GM19438 (cell line): ENCODE measurements at regions not wholly inside any gene's neighbourhood (a gene's known extent, or its start where the extent isn't known, plus 50 kb on each side); places are given as distances from the start of the nearest gene placed in this dataset.
"Not testable (repeated sequence)": the region's sequence is repeated elsewhere in the genome, so short reads cannot be mapped to it uniquely, and the experiment has no call there.

Experiments
- ATAC-seq: cut with Tn5 transposase; IDR thresholded peaks from one replicate; pipeline ENCODE4 v1.9.1; 2021; ENCODE audit warnings: low read depth; ENCODE audit not compliant: unreplicated experiment

DNA sequence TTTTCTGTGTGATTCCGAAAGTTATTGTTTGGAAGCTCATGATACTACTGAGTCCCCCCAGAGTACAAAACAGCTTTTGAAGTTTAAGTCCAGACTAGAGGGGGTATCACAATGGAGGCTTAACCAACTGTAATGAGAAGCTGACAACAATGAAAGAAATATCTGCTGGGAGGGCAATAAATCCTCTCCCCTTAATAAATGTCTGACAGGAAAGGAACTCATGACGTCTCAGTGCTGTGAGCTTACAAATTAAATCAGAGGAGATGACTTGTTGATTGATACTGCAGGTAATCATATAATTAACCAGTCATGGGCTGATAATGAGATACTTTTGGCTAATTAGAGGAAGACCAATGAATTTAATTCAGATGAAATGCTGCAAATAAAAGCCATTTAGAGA lies 102.6 kb upstream of the WDR11 start:
- no peak for ATAC-seq

DNA sequence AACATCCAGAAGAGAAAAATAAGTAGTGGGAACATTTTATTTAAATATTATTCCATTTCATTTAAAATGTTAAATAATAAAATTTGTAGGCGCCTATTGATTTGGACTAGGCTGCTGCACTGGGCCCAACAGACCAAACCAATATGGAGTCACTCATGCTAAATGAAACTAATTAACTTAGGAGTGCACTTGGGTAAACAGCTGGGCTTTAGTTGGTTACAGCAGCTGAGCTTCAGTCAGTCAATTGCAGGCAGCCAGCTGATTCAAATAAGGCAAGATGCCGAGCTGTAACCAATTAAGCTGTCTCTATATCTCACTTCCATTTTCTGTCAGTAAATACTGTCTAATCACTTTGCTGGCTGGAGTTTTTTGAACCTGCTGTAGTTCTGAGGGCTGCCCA lies 102.1 kb upstream of the WDR11 start:
- ATAC-seq, result no peak

DNA sequence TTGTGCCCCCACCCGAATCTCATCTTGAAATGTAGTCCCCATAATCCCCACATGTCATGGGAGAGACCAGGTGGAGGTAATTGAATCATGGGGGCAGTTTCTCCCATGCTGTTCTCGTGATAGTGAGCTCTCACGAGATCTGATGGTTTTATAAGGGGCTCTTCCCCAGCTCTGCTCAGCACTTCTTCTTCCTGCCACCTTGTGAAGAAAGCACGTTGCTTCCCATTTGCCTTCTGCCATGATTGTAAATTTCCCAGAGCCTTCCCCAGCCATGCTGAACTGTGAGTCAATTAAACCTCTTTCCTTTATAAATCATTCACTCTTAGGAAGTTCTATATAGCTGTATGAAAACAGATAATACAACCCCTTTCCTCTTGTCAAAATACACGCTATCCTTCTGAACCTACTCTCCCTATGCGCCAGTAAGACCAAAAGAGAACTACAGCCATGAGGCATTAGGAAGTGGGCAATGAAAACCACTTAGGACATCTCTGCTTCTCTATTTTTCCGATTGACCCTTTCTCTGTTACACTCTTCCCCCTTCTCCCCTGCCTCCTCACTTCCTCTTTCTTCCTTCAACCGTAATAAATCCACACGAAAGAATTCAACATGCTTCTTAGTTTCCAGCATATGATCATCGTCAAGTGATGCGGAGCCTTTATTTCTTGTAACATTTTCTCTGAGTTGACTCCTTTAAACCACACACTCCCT lies 101.2 kb upstream of the WDR11 start:
- no peak for ATAC-seq

DNA sequence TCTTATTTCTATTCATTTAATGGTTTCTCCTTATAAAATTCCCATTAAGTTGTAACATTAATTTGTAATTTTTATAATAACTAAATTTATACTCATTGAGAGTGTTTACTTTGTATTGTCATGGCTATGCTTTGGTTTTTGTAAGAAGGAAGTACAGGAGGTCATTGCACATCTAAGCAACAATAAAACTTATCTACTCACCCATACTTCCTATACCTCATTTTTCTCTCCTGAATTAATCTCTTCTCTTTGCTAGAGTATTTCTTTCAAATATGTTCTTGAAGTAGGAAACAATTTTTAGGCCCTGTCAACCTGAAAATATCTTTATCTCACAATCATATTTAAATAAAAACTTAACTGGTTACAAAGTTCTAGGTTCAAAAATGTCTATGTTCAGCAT lies 95.4 kb upstream of the WDR11 start:
- no peak for ATAC-seq

DNA sequence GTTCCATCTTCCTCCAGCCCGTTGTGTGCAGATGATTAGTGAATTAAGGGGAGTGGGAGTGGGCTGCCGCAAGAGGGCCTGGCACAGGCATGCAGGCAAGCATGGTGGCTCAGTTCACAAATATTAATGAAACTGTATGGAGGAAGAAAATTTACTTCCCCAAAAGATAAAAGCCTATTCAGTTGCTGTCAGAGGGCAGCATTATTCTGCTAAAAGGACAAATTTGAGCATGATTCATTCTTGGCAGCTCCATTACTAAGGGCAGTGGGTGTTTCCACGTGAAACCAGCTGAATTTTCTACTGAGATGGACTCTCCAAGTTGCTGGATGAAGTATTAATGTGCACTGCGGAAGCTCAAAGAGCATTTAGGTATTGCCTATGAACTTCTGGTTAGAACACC lies 90.9 kb upstream of the WDR11 start:
- ATAC-seq, result no peak

DNA sequence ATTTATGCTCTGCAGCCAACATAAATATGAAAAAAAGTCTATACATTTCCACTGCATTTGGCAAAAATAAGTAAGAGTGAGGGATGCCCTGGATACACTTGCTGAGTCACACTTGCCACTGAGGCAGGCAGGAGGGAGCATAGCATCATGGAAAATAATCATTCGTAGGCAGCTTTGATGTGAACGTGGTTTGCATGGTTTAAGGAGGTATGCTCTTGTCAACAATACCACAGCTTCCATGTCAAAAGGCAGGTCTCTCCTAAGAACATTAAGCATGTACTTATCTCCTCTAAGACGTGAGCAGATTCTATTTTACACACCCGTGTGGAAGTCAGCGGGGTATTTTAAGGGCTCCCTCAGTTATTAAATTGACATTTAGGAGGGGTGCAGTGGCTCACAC lies 89.2 kb upstream of the WDR11 start:
- ATAC-seq, result no peak

DNA sequence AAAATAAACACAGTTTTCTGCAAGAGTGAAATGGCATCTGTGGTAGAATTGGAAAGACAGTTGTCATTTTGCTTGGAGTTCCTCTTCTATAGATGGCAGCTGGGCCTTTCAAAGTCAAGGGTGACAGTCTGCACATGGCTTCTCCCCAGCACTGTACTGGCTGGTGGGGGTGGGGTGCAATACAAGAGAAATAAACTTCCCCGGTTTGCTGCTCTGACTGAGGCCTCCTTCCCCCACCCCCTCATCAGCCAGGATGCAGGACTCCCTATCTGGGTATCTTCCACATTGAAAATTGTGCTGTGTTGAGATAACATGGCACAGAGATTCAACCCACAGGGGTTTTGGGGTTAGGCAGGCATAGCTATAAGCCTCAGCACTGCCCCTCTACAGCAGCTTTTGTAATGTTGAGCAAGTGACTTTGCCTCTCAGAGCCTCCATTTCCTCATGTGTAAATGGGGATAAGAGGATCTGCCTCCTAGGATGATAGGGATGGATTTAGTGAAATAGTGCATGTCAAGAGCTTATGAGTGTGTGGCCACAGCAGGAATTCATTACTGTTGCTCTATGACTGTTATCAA lies 85.8 kb upstream of the WDR11 start:
- ATAC-seq, result no peak

DNA sequence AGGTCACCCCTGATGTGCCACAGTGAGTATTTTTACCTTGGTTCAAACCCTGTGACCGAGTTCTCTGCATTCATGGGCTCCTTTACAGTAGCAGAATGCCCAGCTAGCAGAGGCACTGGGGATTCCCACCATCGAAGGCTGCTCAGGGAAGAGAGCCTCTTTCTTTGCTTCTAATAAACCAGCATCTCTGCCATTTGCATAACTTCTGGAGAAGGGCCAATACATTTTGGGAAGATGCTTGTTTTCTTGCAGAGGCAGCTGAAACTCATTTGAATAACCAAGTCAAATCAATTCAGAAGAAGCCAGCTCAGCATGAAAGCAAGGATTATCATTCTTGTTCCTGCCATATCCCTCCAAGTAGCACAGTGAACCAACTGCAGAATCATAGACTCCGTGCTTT lies 82.9 kb upstream of the WDR11 start:
- no peak for ATAC-seq

DNA sequence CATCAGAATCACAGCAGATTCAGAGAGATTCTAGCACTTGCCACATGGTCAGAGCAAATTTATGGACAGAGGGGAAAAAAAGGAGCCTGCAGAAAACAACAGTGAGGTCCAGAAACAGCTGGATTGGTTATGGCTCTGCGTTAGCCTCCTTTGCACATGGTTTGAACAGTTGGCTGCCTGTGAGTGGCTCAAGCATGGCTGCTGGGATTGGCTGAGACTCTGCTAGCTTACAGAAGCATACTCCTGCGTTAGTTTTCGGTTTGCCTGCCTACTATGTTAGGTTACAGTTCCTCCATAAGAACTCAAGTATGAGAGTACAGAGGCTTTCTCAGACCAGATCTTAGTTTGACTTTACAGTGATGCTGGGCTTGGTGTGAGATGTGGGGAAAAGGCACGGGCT lies 80.7 kb upstream of the WDR11 start:
- ATAC-seq, result no peak

DNA sequence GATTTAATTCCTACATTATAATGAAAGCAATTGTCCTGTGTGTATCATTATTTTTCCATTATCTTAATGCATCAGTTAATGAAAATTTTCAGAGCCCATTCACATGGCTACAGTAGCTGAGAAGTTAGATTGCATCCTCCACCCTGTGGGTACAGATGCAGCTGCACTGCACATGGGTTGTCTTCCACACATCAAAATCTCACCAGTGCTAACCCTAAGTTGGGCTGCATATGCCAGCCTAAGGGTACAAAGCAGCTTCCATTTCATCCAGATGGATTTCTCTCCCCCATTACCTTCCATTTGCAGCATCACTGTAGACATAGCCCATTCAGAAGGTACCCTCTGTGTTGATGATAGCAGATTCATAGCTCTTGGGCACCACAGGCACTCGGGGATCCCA lies 74.7 kb upstream of the WDR11 start:
- no peak for ATAC-seq

DNA sequence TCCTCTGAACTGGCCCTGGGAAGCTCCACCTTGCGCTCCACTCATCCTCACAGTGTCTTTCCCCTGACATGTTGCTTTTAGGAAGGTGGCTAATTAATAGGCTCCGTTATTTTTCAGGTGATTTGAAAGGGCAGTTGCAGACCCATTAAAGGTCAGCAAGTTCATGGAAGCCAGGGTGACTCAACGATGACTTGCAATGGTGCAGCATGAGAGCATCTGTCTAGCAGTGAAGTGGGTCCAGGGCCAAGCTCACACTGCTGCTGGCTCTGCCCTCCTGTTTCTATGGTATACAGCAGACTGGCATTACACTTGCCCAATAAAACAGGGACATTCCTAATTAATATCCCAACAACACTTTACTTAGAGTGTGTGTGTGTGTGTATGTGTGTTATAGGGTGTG lies 68.8 kb upstream of the WDR11 start:
- no peak for ATAC-seq

DNA sequence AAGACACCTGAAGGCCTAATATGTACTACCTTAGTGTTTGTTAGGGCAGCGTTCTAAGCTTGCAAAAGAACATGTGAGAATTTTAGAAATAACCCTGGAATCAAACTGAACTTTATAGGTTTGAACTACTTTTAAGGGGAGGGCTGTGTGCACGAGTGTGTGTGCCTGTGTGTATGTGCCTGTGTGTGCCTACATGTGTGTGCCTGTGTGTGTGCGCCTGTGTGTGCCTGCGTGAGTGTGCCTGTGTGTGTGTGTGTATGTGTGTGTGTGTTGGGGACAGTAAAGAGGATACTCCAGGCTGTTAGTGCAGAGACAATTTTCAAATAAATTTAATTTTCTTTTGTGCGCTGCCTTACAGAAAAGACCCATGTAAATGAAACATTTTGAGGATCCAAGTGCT lies 68.1 kb upstream of the WDR11 start:
- no peak for ATAC-seq

DNA sequence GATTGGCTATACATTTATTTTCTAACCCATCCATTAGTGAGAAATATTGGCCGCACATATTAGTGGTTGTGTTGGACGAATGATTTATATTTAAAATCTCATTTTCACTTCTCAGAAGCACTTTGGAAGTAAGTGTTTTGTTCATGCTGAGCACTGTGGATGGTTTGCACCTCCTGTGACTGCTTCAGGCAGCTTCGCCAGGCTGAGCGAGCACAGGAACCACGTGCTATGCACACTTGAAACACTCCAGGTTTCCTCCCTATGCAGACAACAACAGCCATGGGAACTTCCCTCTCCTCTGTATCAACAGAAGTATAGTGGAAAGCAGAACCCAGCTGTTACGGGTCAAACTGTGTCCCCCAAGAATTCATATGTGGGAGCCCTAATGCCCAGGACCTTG lies 67.3 kb upstream of the WDR11 start:
- no peak for ATAC-seq

DNA sequence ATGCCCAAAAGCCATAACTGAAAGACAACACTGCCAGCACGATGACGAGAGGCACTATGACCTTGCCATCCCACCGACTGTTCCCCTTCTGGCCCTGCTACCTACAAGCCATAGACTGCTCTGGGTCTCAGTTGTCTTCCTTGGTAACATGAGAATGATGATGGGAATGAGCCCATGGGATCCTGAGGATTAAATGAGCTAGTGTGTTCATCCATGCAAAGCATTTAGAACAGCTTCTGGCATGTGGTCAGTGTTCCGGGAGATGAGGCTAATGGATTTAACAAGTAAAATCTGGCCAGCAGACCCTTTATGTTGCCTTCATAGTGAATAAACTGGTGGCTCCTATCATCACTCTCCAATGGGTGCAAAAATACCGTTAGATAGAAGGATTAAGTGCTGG lies 62.4 kb upstream of the WDR11 start:
- ATAC-seq, result no peak

DNA sequence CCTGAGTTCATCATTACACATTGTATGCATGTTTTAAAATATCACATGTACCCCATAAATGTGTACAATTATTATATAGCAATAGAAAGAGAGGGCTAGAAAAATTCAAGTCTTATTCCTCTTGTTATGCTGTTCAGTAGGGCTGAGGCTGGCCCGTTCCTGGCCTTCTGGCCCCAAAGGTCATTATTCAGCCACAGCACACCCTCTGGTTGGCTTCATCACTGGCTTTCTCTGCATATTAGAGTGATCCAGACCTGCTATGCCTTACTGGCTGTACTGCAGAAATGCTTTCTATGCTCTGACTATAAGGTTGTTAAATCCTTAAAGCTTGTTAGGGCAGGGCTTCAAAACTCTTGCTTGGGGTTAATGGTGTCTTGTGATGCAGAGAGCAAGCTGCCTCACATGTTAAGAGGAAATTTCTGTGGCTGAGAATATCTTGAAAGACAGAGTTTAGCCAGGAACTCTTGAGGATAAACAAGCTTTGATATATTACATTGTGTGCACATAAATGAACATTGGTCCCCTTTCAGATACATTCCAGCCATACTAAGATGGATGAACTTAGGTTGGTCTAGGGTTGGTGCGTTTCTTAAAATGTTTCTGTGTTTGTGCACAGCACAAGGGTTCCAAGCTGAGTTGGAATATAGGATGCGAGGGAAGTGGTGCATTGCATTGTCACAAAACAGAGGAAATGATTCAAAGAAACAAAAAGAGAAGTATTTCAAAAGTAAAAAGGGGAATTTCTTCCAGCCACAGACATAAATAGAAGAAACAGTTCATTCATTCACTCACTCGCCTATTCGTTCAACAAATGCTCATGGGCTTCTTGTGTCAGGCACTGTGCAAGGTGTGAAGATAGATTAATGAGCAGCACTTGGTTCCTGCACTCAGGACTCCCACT lies 61.6 kb upstream of the WDR11 start:
- ATAC-seq, result no peak

DNA sequence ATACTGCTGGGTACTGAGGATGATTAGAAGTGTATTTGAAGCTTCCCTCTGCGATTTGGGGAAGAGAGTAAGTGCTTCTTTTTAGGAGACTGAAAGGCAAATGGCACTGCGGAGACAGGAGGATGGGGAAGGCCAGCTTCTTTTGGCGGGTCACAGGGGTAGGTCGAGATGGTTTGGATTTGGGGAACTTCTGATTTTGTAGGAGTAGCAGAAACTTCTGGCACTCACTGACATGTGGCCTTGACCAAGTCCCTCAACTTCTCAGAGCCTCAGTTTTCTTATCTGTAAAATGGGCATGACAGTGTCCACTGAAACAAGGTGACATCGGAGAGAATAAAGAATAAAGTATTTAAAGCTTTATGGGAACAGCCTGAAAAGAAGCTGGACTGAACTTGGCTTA lies 59.8 kb upstream of the WDR11 start:
- no peak for ATAC-seq

DNA sequence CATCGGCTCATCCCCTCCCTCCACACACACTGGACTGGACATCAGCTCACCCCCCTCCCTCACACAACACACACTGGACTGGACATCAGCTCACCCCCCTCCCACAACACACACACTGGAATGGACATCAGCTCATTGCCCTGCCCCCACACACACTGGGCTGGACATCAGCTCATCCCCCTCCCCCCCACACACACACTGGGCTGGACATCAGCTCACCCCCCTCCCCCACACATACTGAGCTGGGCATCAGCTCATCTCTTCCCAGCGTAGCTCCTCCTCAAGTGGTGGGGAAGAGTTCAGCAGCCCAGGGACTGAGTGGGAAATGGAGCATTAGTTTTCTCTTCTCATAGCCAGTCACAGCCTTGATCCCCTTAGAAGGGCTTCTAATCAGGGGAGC lies 58.1 kb upstream of the WDR11 start:
- ATAC-seq, result no peak

DNA sequence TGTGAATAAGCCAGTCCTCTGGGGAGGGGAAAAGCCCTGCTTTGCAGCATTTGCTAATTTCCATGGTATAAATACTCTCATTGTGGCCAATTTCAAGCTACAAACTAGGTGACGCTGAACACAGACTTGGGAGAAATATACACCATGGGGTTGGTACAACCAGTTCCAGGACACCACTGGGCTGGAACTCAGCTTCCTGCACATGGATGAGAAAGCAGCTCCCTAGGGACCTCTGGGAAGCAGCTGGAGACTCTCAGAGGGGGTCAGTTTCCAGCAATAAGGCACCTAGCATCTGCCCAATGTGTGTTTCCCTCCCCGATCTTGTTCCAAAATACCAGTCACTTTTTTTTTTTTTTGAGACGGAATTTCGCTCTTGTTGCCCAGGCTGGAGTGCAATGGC lies 56.8 kb upstream of the WDR11 start:
- no peak for ATAC-seq

DNA sequence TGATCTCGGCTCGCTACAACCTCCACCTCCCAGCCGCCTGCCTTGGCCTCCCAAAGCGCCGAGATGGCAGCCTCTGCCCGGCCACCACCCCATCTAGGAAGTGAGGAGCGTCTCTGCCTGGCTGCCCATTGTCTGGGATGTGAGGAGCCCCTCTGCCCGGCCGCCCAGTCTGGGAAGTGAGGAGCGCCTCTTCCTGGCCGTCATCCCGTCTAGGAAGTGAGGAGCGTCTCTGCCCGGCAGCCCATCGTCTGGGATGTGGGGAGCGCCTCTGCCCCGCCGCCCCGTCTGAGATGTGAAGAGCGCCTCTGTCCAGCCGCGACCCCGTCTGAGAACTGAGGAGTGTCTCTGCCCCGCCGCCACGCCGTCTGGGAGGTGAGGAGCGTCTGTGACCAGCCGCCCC lies 52.9 kb upstream of the WDR11 start:
- not testable (repeated sequence) for ATAC-seq

DNA sequence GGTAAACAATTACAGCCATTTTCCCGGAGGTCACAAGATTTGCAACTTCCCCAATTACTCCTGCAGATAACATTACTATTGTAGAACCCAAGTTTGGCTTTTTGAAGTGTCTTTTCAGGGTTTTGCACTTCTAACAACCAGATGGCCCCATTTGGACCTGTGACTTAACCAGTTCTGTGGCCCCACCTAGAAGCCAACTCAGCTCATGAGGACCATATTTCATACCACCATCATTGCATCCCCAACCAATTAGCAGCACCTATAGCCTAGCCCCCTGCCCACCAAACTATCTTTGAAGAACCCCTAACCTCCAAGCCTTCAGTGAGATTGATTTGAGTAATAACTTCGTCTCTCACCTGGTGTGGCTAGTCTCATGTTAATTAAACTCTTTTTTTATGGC lies 51.3 kb upstream of the WDR11 start:
- no peak for ATAC-seq

DNA sequence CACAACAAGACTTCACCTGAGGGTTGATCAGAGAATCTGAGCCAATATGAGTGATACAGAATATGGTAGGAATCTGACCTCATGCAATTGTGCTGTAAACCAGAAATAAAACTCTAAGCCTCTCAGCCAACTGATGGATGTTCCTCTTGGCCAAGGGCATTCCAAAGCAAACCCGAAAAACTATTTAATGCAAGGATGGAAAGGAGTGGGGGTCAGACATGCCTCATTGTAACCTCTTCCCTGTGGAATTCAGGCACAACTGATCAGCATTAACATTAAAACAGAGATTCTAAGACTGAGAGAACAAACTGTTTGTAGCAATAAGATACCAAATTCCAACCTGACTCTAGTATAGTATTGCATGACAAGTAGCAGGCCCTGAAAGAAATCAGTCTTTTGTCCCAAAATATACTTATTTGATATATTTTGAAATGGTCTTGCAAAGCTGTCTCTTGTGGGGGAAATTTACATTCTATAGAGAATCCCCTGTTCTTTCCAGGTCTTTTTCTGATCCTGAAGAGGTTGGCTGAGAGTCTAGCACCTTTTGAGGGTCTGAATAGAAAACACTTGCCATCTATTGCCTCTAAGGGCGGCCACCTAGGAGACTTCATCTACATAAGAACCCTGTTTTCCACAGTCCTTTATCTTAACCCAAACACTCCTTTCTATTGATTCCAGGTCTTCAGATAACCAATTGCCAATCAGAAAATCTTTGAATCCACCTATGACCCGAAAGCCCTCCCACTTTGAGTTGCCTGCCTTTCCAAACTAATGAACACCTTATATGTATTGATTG lies 50.4 kb upstream of the WDR11 start:
- no peak for ATAC-seq
